Neuronal stem cell (in vitro differentiated cells): ENCODE measurements at regions not wholly inside any gene's neighbourhood (a gene's known extent, or its start where the extent isn't known, plus 50 kb on each side); places are given as distances from the start of the nearest gene placed in this dataset.

ENCODE experiments used
- DNase-seq: peaks from one replicate; pipeline ENCODE4 v3.0.0-alpha.2; 2013; ENCODE audit warnings: low spot score
- H2AFZ ChIP-seq: one replicate; pipeline ENCODE4 v1.6.1; 2013; ENCODE audit warnings: mild to moderate bottlenecking, low read length, inconsistent platforms
- H2AK5ac ChIP-seq: 2 replicates; pipeline ENCODE4 v1.6.1; 2013; ENCODE audit warnings: low read depth, mild to moderate bottlenecking, inconsistent platforms, low read length, moderate library complexity, mixed read lengths
- H2BK120ac ChIP-seq: 2 replicates; pipeline ENCODE4 v1.6.1; 2013; ENCODE audit warnings: low read depth, mild to moderate bottlenecking, inconsistent platforms, low read length, moderate library complexity, mixed read lengths
- H2BK12ac ChIP-seq: one replicate; pipeline ENCODE4 v1.6.1; 2013; ENCODE audit warnings: low read length, inconsistent platforms
- H2BK15ac ChIP-seq: 2 replicates; pipeline ENCODE4 v1.6.1; 2013; ENCODE audit warnings: mild to moderate bottlenecking, low read length, inconsistent platforms, mixed read lengths
- H2BK5ac ChIP-seq: one replicate; pipeline ENCODE4 v1.6.1; 2013; ENCODE audit warnings: inconsistent platforms, mild to moderate bottlenecking, low read length, moderate library complexity
- H3K14ac ChIP-seq: one replicate; pipeline ENCODE4 v1.6.1; 2013; ENCODE audit warnings: low read length, inconsistent platforms
- H3K18ac ChIP-seq: 2 replicates; pipeline ENCODE4 v1.6.1; 2013; ENCODE audit warnings: low read length, inconsistent platforms
- H3K23ac ChIP-seq: 2 replicates; pipeline ENCODE4 v1.6.1; 2013; ENCODE audit warnings: low read depth, mild to moderate bottlenecking, mixed read lengths, low read length, inconsistent platforms; ENCODE audit not compliant: poor library complexity
- H3K27ac ChIP-seq: replicated peaks from 3 replicates; pipeline ENCODE4 v1.5.1; 2013; ENCODE audit warnings: low read length, inconsistent platforms
- H3K27me3 ChIP-seq, 3 experiments: 2 replicates each; pipeline ENCODE4 v1.6.1; 2013; ENCODE audit warnings: low read length in 3 of 3, mild to moderate bottlenecking in 2 of 3, inconsistent platforms in 1 of 3, low read depth in 1 of 3, mixed read lengths in 1 of 3, moderate library complexity in 1 of 3; ENCODE audit not compliant: control insufficient read depth in 3 of 3, insufficient read depth in 3 of 3
- H3K36me3 ChIP-seq, 2 donors: replicated peaks in 1 of 2; 2 replicates each; pipeline ENCODE4 v1.6.1; 2013; ENCODE audit warnings: low read length in 2 of 2; ENCODE audit not compliant: control insufficient read depth in 2 of 2, insufficient read depth in 2 of 2
- H3K4ac ChIP-seq: 2 replicates; pipeline ENCODE4 v1.6.1; 2013; ENCODE audit warnings: inconsistent platforms, mild to moderate bottlenecking, low read length, moderate library complexity
- H3K4me1 ChIP-seq, 2 donors: 1 replicate in 1 of 2; 2 replicates in 1 of 2; pipeline ENCODE4 v1.6.1; 2013; ENCODE audit warnings: low read length in 2 of 2, low read depth in 1 of 2; ENCODE audit not compliant: control insufficient read depth in 2 of 2, insufficient read depth in 1 of 2
- H3K4me2 ChIP-seq: one replicate; pipeline ENCODE4 v1.6.1; 2013; ENCODE audit warnings: mild to moderate bottlenecking, low read length, inconsistent platforms; ENCODE audit not compliant: insufficient read depth, poor library complexity, severe bottlenecking
- H3K4me3 ChIP-seq, 2 donors: 2 replicates each; pipeline ENCODE4 v1.5.1; 2013; ENCODE audit warnings: low read length in 2 of 2, mild to moderate bottlenecking in 2 of 2, inconsistent platforms in 1 of 2, moderate library complexity in 1 of 2
- H3K79me1 ChIP-seq: one replicate; pipeline ENCODE4 v1.6.1; 2013; ENCODE audit warnings: low read depth, mild to moderate bottlenecking, inconsistent platforms, low read length, moderate library complexity
- H3K9ac ChIP-seq: one replicate; pipeline ENCODE4 v1.6.1; 2013; ENCODE audit warnings: mild to moderate bottlenecking, low read depth, low read length, inconsistent platforms; ENCODE audit not compliant: poor library complexity
- H3K9me3 ChIP-seq, 2 donors: replicated peaks in 1 of 2; 2 replicates each; pipeline versions ENCODE3 to v1.6.1; 2013; ENCODE audit warnings: low read length in 2 of 2, mild to moderate bottlenecking in 2 of 2, inconsistent platforms in 1 of 2, low read depth in 1 of 2, mixed read lengths in 1 of 2, moderate library complexity in 1 of 2; ENCODE audit not compliant: control insufficient read depth in 2 of 2, insufficient read depth in 1 of 2
- H4K8ac ChIP-seq: one replicate; pipeline ENCODE4 v1.6.1; 2013; ENCODE audit warnings: low read depth, mild to moderate bottlenecking, inconsistent platforms, low read length, moderate library complexity
- H4K91ac ChIP-seq: one replicate; pipeline ENCODE4 v1.6.1; 2013; ENCODE audit warnings: low read length, low read depth, mild to moderate bottlenecking, inconsistent platforms; ENCODE audit not compliant: poor library complexity
- WGBS, 2 donors: extraction: QIAGEN DNeasy Blood & Tissue Kit; methylation state at CpG; one replicate each; pipeline ENCODE4 v1.1.7; 2013; ENCODE audit warnings: missing lambda C conversion rate in 2 of 2, mixed read lengths in 1 of 2; ENCODE audit not compliant: insufficient read length in 2 of 2, insufficient replicate concordance in 1 of 2; ENCODE audit errors: extremely low coverage in 2 of 2; 5-methylcytosine and 5-hydroxymethylcytosine counted together

- H3K14ac ChIP-seq: no peak overlapping the region
- no peak for DNase-seq
- H3K27me3 ChIP-seq: no peaks in the 10 kb centered on the region
- no peaks in the 10 kb centered on the region for H3K36me3 ChIP-seq
- no peak overlapping the region for H2BK120ac ChIP-seq
- H2AK5ac ChIP-seq: no peak overlapping the region
- H3K4me2 ChIP-seq: no peak overlapping the region
- no peak overlapping the region for H3K4ac ChIP-seq
- H3K27ac ChIP-seq: no peak overlapping the region
- no peak overlapping the region for H2BK12ac ChIP-seq
- no peak overlapping the region for H4K91ac ChIP-seq
- no peaks in the 10 kb centered on the region for H3K4me1 ChIP-seq
- no peak overlapping the region for H4K8ac ChIP-seq
- no peak overlapping the region for H3K23ac ChIP-seq
- H3K4me3 ChIP-seq: no peak overlapping the region
- no peak overlapping the region for H2AFZ ChIP-seq
- no peak overlapping the region for H3K9ac ChIP-seq
- H2BK5ac ChIP-seq: no peak overlapping the region
- no peaks in the 10 kb centered on the region for H3K9me3 ChIP-seq
- H3K18ac ChIP-seq: no peak overlapping the region
- peaks cover 1% of the 10 kb centered on the region for H3K79me1 ChIP-seq
- no peak overlapping the region for H2BK15ac ChIP-seq
- no CpG with 5 or more reads among the region's 3 CpGs for WGBS, 2 donors
Measured at GRCh38 chr6:6790891-6791290, 202.4 kb downstream of the LY86 start.

- Histone ChIP-seq H3K4ac (no peak overlapping the region), H3K23ac (no peak overlapping the region), H3K9ac (no peak overlapping the region), H3K4me2 (no peak overlapping the region), H3K79me1 (peaks cover 1% of the 10 kb centered on the region), H4K8ac (no peak overlapping the region), H3K4me3 (no peak overlapping the region), H2AFZ (no peak overlapping the region), H3K36me3 (no peaks in the 10 kb centered on the region), H3K27ac (no peak overlapping the region), H2BK15ac (no peak overlapping the region), H2AK5ac (no peak overlapping the region), H3K14ac (no peak overlapping the region), H3K9me3 (no peaks in the 10 kb centered on the region), H3K27me3 (no peaks in the 10 kb centered on the region), H2BK5ac (no peak overlapping the region), H2BK120ac (no peak overlapping the region), H4K91ac (no peak overlapping the region), H3K4me1 (peaks cover 0 to 2% of the 10 kb centered on the region in 2 donors), H3K18ac (no peak overlapping the region), H2BK12ac (no peak overlapping the region)
- DNase-seq: no peak
- WGBS, 2 donors: no CpG with 5 or more reads among the region's 9 CpGs
Measured at GRCh38 chr6:6793388-6794250, 205.1 kb downstream of the LY86 start.

- Histone ChIP-seq H3K79me1 (no peaks in the 10 kb centered on the region), H3K14ac (no peak overlapping the region), H3K9me3 (no peaks in the 10 kb centered on the region), H3K18ac (no peak overlapping the region), H4K91ac (no peak overlapping the region), H3K4me1 (peaks cover 0 to 2% of the 10 kb centered on the region in 2 donors), H3K9ac (no peak overlapping the region), H2BK5ac (no peak overlapping the region), H3K4me2 (no peak overlapping the region), H2AK5ac (no peak overlapping the region), H2BK15ac (no peak overlapping the region), H3K27me3 (no peaks in the 10 kb centered on the region), H2BK12ac (no peak overlapping the region), H3K36me3 (no peaks in the 10 kb centered on the region), H3K27ac (no peak overlapping the region), H2BK120ac (no peak overlapping the region), H3K23ac (no peak overlapping the region), H3K4ac (no peak overlapping the region), H4K8ac (no peak overlapping the region), H3K4me3 (no peak overlapping the region), H2AFZ (no peak overlapping the region)
- no CpG with 5 or more reads among the region's 4 CpGs for WGBS, 2 donors
- no peak for DNase-seq
Measured at GRCh38 chr6:6795393-6795792, 206.9 kb downstream of the LY86 start.

- Histone ChIP-seq H2AFZ (no peak overlapping the region), H3K79me1 (no peaks in the 10 kb centered on the region), H2BK12ac (no peak overlapping the region), H3K4me2 (no peak overlapping the region), H4K91ac (no peak overlapping the region), H2BK15ac (peak overlapping the region; percentile 16), H3K4me3 (no peak overlapping the region), H4K8ac (no peak overlapping the region), H3K14ac (no peak overlapping the region), H3K27ac (no peak overlapping the region), H2AK5ac (no peak overlapping the region), H2BK120ac (no peak overlapping the region), H3K9me3 (no peaks in the 10 kb centered on the region), H3K23ac (no peak overlapping the region), H3K18ac (no peak overlapping the region), H3K9ac (no peak overlapping the region), H3K36me3 (no peaks in the 10 kb centered on the region), H3K27me3 (no peaks in the 10 kb centered on the region), H2BK5ac (no peak overlapping the region), H3K4me1 (peaks cover 0 to 2% of the 10 kb centered on the region in 2 donors), H3K4ac (no peak overlapping the region)
- DNase-seq: no peak
- no CpG with 5 or more reads among the region's 11 CpGs for WGBS, 2 donors
Measured at GRCh38 chr6:6796818-6797217, 208.3 kb downstream of the LY86 start.
